Lung (tissue), 11 donors: ENCODE measurements at regions not wholly inside any gene's neighbourhood (a gene's known extent, or its start where the extent isn't known, plus 50 kb on each side); places are given as distances from the start of the nearest gene placed in this dataset.

Experiments
- ATAC-seq: fragments of 200-7000 bp; cut with Tn5 transposase; one replicate; pipeline ENCODE4 v1.9.1; 2020; ENCODE audit warnings: moderate number of reproducible peaks; ENCODE audit not compliant: insufficient read depth, low FRiP score
- DNase-seq, 3 donors: peaks; one replicate each; pipeline ENCODE4 v3.0.0-alpha.2; 2013 to 2017
- H3K27ac ChIP-seq, 2 donors: one replicate each; pipeline ENCODE4 v1.5.1; 2013; ENCODE audit warnings: mild to moderate bottlenecking in 2 of 2, moderate library complexity in 2 of 2, control low read depth in 1 of 2, inconsistent platforms in 1 of 2, low read depth in 1 of 2, low read length in 1 of 2
- H3K27me3 ChIP-seq, 3 donors: one replicate each; pipeline ENCODE4 v1.5.1; 2013; ENCODE audit warnings: low read length in 2 of 3; ENCODE audit not compliant: control insufficient read depth in 3 of 3, insufficient read depth in 3 of 3
- H3K36me3 ChIP-seq, 4 donors: one replicate each; pipeline ENCODE4 v1.5.1; 2013; ENCODE audit warnings: low read length in 4 of 4, mild to moderate bottlenecking in 1 of 4, moderate library complexity in 1 of 4; ENCODE audit not compliant: control insufficient read depth in 4 of 4, insufficient read depth in 4 of 4
- H3K4me1 ChIP-seq, 5 donors: one replicate each; pipeline ENCODE4 v1.5.1; 2013; ENCODE audit warnings: low read length in 5 of 5, mild to moderate bottlenecking in 2 of 5, moderate library complexity in 1 of 5; ENCODE audit not compliant: control insufficient read depth in 5 of 5, insufficient read depth in 5 of 5
- H3K4me3 ChIP-seq: one replicate; pipeline ENCODE4 v1.5.1; 2013; ENCODE audit warnings: mild to moderate bottlenecking, control low read depth, moderate library complexity
- H3K9ac ChIP-seq, 2 donors: one replicate each; pipeline ENCODE4 v1.5.1; 2013; ENCODE audit warnings: low read length in 2 of 2, control low read depth in 1 of 2; ENCODE audit not compliant: insufficient read depth in 1 of 2
- H3K9me3 ChIP-seq, 4 donors: one replicate each; pipeline ENCODE4 v1.5.1; 2013; ENCODE audit warnings: low read length in 3 of 4, mild to moderate bottlenecking in 1 of 4, moderate library complexity in 1 of 4; ENCODE audit not compliant: control insufficient read depth in 4 of 4, insufficient read depth in 3 of 4
- CTCF ChIP-seq: IDR thresholded peaks from 2 replicates; pipeline ENCODE4 v1.5.1; 2012; ENCODE audit warnings: mild to moderate bottlenecking; ENCODE audit errors: control extremely low read depth, extremely low read depth
- WGBS, 2 donors: extraction: QIAGEN DNeasy Blood & Tissue Kit; methylation state at CpG; one replicate each; pipeline ENCODE4 v1.1.7; 2013; 5-methylcytosine and 5-hydroxymethylcytosine counted together
- donor health status: control.
- donor health status: control.
- donor health status: Bipolar disorder and iron deficiency.
- donor health status: healthy.
- donor health status: DM: yes; HTN: yes; CAD: no.

- H3K4me1 ChIP-seq, result peaks cover 0 to 4% (median 0%) of the 10 kb centered on the region in 5 donors
- no peak overlapping the region for H3K27ac ChIP-seq
- no peaks in the 10 kb centered on the region for H3K36me3 ChIP-seq
- no peaks in the 10 kb centered on the region for H3K27me3 ChIP-seq
- TF ChIP-seq CTCF, result no peak
- 79 to 93% methylated on average over 1 of the region's 1 CpG for WGBS, 2 donors
- no peak for DNase-seq
- peaks cover 0 to 3% (median under 1%) of the 10 kb centered on the region in 4 donors for H3K9me3 ChIP-seq
- ATAC-seq, result no peak
- no peak overlapping the region for H3K4me3 ChIP-seq
- H3K9ac ChIP-seq, result no peak overlapping the region
Observed at GRCh38 chr12:92585115-92585727, 117.6 kb upstream of the PLEKHG7 start.

- Histone ChIP-seq H3K9ac (no peak overlapping the region), H3K4me1 (peaks cover 0 to 4% (median 0%) of the 10 kb centered on the region in 5 donors), H3K27me3 (no peaks in the 10 kb centered on the region), H3K9me3 (peaks cover 0 to 3% (median under 1%) of the 10 kb centered on the region in 4 donors), H3K36me3 (no peaks in the 10 kb centered on the region), H3K4me3 (no peak overlapping the region), H3K27ac (no peak overlapping the region)
- no peak for DNase-seq
- TF ChIP-seq CTCF, result no peak
- ATAC-seq, result no peak
- WGBS, 2 donors, result 96 to 99% methylated on average over 2 of the region's 2 CpGs
Observed at GRCh38 chr12:92583910-92584309, 118.9 kb upstream of the PLEKHG7 start.

- H3K27me3 ChIP-seq, result no peaks in the 10 kb centered on the region
- DNase-seq (no peak), ATAC-seq (no peak)
- H3K4me1 ChIP-seq, result peaks cover 0 to 4% (median 0%) of the 10 kb centered on the region in 5 donors
- H3K36me3 ChIP-seq, result no peaks in the 10 kb centered on the region
- no peak overlapping the region for H3K4me3 ChIP-seq
- H3K9ac ChIP-seq, result no peak overlapping the region
- TF ChIP-seq CTCF, result no peak
- no peak overlapping the region for H3K27ac ChIP-seq
- H3K9me3 ChIP-seq, result peaks cover 0 to 3% (median under 1%) of the 10 kb centered on the region in 4 donors
- 88 to 90% methylated on average over 2 of the region's 2 CpGs for WGBS, 2 donors
Observed at GRCh38 chr12:92582893-92583292, 119.9 kb upstream of the PLEKHG7 start.

- Histone ChIP-seq H3K4me3 (no peak overlapping the region), H3K27me3 (no peaks in the 10 kb centered on the region), H3K9me3 (peaks cover 0 to 3% (median under 1%) of the 10 kb centered on the region in 4 donors), H3K9ac (no peak overlapping the region), H3K36me3 (no peaks in the 10 kb centered on the region), H3K4me1 (peaks cover 0 to 4% (median 0%) of the 10 kb centered on the region in 5 donors), H3K27ac (no peak overlapping the region)
- DNase-seq (no peak), ATAC-seq (no peak)
- WGBS, 2 donors, result 73 to 86% methylated on average over 4 of the region's 4 CpGs
- no peak for TF ChIP-seq CTCF
Observed at GRCh38 chr12:92582475-92582874, 120.3 kb upstream of the PLEKHG7 start.
